NCI-H1092 (cell line): ENCODE measurements at regions not wholly inside any gene's neighbourhood (a gene's known extent, or its start where the extent isn't known, plus 50 kb on each side); places are given as distances from the start of the nearest gene placed in this dataset.
"Not testable (repeated sequence)": the region's sequence is repeated elsewhere in the genome, so short reads cannot be mapped to it uniquely, and the experiment has no call there.

Experiments
- DNase-seq: peaks from one replicate; lab custom pipeline; 2025; lab: John Stamatoyannopoulos, UW

DNA sequence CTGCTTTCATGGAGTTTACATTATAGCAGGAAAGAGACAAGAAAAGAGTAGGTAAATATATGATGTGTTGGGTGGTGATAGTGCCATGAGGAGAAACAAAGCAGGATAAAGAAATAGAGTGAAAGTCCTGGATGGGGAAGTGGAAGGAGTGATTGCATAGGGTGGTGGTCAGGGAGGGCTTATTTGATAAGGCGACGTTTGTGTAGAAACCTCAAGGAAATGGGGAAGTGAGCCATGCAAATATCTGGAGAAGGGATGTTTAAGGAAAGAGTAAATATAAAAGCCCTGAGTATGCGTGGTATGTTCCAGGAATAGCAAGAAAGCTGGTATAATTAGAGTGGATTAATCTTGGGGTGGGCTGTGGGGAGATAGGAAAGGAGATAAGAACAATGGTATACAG is 134.7 kb upstream of the SV2C start:
- DNase-seq = no peak

DNA sequence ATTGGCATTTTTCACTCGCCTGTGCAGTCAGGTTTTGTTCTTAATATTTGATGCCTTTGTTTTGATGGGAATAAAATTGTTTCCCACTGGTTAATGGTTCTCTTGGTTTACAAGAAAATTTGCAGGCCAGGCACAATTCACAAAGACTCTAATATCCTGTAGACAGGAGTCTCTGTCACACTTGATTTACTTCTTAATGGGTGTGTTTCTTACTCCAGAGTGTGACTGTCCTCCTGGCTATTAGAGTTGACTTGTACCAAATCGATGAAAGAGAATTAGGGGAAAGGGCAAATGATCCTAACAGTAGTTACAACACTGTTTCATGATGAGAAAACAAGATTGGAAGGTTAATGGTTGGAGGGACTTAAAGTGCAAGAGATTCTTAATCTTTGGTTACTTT is 142.8 kb upstream of the SV2C start:
- no peak for DNase-seq

DNA sequence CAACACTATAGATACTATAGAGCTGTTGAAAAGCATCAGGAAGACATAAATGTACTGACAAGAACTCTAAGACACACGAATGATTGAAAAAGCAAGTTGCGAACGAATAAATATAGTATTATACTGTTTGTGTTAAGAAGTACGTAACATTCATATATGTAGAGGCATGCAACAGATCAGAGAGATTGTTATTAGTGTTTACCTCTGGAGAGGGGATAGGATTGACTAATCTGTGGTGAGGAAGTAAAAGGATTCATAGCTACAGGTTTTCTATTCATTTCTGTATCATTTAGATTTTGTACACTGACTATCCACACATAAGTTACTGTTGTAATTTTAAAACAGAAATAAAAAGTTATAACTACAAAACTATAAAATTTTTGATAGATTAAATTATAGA is 147.6 kb upstream of the SV2C start:
- no peak for DNase-seq

DNA sequence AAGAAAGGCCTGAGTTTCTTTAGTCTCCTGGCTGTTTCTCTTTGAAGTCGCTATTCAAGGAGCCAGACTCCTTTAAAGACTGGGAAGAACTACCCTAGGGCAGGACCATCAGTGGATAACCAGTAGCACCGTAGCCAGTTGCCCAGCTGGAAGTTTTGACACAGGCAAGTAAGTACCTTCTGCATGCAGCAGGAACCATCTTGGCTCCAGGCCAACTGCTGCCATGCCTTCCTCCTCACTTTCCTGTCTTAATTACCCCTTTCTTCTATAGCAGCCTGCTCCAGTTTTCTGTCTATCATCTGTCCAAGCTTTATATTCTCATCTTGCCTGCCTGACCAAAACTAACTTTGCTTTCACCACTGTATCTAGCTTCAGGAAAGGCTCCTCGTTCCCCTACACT is 149.7 kb upstream of the SV2C start:
- DNase-seq = no peak

DNA sequence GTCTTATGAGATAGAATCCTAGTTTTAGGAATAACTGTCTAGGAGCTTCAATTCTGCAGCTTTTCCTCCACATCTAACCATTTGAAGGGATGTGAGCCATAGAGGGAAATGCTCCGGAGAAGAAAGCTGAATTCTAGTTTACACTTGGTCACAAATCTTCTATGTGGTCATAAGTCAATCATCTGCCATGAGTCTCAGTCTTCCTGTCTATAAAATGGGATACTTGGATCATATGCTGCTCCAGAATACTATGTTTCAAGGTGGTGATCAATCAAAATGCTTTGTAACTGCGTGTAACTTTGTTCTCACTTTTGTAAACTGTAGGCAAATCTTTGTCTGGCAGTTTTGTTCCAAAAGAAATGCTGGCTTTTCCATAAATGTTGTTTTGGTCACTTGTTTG is 152.0 kb upstream of the SV2C start:
- DNase-seq = no peak

DNA sequence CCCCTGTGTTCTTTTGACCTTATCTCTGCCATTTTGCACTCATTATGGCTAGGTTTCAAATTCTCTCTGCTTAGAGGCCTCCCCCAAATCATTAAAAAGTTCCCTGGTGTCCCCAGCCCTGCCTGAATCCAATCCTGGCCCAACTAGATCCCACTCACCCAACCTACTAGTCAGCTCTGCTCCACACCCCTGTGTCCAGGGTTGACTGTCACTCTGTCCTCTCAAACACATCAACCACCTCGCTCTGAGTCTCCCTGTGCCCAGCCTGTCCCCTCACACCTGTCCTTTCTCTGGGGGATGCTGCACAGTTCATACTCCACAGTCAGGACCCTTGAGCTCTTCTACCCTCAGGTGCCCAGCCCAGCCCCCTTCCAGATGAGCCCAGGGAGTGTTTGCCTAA is 154.2 kb upstream of the SV2C start:
- no peak for DNase-seq

DNA sequence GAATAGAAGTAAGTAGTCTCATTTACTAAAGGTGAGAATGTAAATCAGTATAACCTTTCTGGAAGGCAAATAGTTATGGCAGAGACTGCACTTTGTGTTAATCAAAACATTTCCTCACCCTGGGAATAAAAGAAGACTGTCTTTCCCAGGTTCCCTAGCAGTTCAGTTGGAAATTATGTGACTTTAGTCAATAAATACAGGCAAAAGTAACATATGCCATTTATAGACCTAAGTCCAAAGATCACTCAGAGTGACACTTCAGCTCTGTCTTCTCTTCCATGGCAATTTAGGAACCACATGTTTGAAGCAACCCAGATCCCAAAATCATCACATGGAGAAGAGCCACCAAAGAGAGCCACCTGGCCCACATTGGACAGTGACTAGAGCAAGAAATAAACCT is 160.7 kb upstream of the SV2C start:
- no peak for DNase-seq

DNA sequence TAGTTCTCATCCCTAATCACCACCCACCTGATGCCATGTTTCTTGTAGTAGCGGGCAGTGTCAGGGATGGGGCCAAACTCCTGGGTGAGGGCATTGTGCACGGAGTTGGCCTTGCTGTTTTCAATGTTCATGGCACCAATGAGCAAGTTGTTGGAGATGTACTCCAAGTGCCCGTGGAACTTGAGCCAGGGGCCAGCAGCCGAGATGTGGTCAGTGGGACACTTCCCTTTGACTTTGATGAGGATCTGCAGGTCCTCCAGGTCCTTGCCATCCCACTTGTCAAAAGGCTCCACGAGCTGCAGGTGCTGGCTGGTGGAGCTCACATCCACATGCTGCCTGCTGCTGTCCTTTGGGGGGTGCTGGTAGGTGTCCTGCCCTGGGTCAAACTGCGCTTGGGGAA is 162.2 kb upstream of the SV2C start:
- no peak for DNase-seq

DNA sequence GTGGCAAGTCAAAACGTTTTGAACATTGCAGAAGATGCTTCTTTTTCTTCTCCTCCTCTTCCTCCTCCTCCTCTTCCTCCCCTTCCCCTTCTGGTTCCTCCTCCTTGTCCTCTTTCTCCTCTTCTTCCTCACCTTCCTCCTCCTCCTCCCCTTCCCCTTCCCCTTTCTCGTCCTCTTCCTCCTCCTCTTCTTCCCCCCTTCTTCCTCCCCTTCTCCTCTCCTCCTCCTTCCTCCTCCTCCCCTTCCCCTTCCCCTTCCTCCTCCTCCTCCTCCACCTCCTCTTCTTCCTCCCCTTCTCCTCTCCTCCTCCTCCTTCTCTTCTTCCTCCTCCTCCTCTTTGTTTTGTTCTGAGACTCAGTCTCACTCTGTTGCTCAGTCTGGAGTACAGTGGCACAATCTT is 167.0 kb upstream of the SV2C start:
- DNase-seq = no peak

DNA sequence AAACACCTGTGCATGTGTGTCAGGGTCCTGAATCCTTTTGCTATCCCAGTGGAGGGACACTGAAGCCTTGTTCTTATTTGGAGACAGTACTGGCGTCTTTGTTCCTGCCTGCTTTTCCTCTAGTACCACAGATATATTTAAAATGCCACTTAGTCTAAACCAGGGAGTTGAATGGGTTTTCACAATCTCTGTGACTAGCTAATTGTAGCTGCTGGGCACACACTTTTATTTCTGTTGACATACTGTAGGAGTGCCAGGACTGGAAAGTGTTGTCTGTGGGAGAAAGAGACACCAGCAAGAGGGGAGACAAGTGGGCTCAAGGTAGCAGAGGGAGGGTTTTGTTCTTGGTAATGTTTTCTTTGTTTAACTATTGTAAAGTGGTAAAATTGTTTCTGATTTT is 174.0 kb upstream of the SV2C start:
- DNase-seq = no peak

DNA sequence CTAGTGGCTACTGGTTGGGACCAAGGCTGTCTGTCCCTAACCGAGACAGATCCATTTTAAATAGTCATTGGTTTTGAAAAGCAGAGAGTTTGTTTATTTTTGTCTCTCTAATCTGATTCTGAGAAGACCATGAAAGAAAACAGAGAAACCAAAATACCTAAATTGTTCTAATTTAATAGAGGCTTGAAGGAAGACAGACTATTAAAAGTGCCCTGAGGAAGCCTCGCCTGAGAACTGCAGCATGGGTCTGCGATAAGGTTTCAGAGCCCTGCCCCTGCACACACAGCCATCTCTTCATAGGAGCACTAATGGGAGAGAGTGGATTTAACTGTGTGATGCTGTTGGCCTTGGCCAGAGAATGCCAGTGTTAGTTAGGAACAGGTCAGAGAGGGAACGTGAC is 175.5 kb upstream of the SV2C start:
- no peak for DNase-seq

DNA sequence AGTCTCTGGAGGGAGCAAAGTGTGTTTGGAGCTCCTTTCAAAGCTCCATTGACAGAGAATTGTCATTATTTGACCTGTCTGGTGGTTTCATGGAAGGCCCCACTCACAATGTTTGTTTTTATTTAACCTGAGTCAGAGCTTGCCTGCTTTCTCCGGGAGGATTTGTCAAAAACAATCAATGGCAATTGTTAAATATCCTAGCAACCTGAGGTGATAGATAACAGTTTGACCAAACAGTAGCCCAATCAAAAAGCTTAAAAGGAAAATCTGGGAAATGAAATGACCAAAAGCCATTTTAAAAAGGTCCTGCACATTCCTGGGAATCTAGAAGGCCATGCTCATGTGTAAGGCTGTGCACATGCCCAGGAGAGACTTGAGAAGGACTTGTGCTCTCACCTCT is 177.2 kb upstream of the POC5 start:
- no peak for DNase-seq

DNA sequence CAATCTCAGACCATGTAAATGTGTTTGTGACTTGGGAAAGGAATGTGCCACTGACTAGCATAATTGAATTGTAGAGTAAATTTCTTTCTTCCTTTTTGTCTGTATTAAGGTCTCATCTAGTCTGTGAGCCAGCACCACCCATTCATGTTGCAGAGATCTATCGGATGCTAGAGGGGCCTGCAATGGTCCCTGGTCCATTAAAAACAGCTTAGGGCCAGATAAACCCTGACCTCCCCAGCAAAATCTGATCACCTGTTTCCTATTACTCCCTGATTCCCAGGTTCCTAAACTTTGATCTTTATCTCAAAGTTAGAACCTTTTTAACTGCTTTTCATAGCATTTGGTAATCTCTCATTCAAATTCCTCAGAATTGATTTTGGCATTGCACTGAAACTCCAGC is 174.5 kb upstream of the POC5 start:
- no peak for DNase-seq

DNA sequence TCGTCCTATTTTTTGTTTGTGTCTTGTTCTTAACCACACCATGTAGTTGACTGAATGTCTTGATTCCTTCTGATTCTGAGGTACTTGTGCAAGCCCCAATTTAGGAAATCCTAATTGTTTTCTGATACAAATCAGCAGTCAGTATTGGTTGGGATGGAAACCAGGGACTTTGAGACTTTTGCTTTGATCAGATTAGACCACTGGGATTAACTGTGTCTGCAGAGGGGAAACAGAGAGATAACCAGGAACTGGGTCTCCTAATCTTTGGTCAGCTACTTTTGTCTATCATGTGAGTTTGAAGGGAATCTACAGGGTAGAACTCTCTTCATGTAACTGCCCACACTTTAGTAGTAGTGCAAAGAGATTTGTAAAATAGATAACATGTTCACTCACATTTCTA is 173.8 kb upstream of the POC5 start:
- DNase-seq = no peak

DNA sequence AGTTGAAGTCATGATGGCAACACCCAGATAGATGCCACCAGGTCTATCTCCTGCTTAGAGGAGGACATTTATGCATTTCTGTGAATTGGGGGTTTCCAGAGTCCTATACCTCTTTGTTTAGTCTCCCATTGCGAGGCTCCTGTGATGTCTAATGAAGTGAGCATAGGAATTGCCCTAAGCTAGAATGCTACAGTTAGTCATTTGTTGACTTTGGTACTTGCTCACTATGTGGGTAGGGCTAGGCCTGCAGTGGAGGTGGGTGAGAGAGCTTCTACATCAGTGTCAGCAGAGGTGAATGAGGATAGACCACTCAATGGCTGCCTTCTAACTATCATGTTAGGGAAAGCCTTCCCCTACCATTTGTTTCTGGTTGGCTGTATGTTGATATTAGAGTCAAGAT is 173.3 kb upstream of the POC5 start:
- DNase-seq = no peak

DNA sequence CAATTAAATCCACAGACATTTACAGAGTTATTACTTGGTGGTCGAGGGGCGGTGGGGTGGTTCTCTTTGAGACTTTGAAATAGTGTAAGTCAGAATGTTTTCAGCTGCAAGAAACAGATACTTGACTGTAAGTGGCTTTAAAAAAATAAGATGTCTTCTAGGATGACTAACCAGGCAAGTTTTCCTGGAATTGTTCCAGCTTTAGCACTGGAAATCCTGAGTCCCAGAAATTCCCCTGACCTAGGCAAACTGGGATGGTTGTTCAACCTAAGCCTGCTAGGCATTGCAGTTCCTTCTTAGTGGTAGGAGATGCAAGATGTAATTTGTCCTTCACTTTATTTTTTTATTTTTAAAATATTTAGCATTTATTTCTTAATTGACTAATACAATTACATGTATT is 169.5 kb upstream of the POC5 start:
- DNase-seq = no peak

DNA sequence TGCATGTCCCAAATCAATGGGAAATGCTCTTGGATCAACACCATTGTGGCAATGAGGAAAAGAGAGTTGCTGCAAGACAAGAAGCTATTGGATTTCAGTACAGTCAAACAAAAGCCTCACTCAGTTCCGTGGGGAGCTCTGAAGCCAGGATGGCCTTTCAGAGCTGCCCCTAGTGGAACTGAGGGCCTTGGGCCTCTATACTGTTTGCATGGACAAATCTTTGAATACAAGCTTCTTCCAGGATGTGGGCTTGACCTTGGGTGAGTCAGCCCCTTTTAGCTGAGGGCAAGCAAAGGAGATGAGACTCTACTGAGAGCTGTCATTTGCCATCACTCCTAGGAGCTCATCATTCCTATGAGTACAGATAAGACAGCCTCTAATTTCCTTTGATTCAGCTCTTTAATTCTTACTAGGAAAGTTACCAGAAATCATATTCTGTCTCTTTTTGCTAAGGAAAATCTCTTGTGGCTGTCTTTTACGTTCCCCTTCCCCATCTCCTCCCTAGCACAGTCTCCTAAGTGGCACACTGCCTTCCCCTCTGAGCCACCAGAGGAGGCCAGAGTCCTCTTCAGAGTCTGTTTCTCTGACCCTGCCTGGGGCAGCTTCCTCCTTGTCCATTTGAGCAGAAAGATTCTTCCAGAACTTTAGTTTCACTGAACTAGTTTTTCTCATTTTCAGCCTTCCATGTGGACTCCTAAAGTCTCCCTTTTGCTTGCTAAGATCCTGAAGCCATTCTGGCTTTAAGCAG is 168.8 kb upstream of the POC5 start:
- no peak for DNase-seq

DNA sequence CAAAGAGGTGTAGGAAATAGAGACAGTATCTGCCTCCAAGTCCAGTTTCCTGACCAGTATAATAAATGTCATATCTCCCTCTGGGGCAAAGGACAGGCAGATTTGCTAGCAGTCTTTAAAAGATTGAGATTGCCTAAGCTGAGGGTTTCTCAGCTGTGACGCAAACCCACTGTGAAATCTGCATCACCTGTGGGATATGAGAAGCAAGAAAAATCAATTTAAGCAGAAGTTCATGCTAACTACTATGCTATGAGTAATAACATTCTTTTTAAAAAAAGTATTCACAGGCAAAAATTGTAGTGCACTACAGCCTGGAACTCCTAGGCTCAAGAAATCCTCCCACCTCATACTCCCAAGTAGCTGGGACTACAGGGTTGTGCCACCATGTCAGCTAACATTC is 168.1 kb upstream of the POC5 start:
- no peak for DNase-seq

DNA sequence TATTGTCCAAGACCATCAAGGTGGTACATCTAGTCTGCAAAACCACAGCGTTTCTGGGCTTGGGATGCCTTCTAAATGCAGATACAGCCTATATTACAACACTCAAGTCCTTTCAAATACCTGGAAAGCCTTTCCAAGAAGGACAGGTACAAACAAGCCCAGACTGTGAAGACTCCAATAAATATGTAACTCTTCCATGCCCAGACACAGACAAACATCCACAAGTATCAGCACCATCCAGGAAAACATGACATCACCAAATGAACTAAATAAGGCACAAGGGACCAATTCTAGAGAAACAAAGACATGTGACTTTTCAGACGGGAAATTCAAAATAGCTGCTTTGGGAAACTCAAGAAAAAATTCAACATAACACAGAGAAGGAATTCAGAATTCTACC is 152.7 kb upstream of the POC5 start:
- DNase-seq = no peak

DNA sequence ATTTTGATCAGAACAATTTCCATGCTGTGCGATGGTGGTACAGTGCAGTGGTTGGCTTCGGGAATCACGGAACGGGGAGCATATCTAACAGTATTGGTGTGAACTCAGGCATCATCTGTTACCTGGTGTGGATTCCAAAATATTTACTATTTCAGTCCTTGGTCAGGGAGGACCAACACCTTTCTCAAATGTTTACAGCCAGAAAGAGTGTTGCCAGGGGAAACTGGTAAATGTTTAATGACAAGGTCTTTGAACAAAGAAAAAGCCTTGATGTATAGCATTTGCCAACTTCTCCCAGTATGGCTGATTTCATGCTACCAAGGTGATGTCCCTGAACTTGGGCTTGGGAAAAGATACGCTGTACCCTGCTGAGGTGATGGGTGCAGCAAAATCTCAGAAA is 145.6 kb upstream of the POC5 start:
- no peak for DNase-seq

DNA sequence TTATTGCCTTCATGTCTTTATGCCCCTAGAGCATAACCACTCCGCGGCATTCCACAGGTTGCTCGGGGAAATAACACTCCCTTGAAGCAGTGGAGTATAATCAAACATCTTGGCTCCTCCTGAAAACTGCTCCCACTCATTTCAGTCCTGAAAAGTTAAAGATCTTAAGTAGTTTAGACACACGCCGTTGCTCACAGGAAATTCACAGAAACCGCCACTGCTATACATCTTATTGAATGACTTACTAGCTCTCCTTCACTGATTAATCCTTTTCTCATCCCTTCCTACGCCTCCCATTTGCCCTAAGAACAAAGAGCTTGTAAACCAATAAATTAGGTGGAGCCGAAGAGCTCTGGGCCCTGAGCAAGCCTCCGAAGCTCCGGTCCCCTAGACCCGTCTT is 142.4 kb upstream of the POC5 start:
- DNase-seq = not testable (repeated sequence)

DNA sequence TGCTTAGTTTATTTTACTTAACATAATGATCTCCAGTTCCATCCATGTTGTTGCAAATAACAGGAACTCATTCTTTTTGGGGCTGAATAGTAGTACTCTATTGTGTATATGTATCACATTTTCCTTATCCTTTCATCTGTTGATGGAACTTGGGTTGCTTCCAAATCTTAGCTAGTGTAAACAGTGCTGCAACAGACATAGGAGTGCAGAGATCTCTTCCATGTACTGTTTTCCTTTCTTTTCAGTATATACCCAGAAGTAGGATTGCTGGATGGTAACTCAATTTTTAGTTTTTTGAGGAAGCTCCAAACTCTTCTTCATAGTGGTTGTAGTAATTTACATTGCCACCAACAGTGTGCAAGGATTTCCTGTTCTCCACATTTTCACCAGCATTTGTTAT is 138.8 kb upstream of the POC5 start:
- DNase-seq = no peak

DNA sequence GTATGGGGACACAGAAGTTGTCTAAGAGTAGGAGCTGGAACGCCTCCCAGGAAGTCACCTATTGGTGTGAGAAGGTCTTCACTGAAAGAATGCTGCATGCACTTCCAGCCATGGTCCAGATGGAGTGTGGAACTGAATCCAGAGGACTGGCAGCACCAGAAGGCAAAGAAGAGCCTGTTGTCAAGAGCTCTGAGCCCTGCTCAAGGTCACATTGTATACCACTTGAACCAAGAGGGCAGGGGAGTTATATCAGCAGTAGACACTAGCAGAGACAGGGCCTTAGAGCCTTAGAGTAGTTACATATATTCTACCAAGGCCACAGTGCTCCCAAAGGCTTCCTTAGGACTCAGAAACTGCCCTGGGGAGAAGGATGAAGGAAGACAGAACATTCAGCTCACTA is 130.8 kb upstream of the POC5 start:
- DNase-seq = no peak

DNA sequence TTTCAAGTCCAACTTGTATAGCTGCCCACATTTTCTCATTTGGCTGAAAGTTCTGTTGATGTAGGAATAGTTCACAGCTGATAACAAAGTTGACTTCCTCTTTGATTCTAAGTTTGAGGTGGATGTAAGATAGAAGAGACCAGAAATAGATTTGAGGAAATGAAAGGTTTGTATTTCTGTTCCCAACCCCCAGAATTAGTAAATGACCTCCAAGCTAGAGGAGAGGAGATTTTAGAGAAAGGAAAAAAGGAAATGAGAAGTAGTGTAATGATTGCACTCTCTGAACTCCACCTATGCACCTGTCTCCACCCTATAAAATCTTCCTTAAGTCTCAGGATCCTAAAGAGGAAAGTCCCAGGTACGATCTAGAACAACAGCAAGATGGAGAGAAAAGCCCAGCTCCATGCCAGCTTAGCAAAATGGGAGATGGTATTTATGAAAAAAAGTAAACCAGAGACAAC is 130.4 kb upstream of the POC5 start:
- DNase-seq = no peak

DNA sequence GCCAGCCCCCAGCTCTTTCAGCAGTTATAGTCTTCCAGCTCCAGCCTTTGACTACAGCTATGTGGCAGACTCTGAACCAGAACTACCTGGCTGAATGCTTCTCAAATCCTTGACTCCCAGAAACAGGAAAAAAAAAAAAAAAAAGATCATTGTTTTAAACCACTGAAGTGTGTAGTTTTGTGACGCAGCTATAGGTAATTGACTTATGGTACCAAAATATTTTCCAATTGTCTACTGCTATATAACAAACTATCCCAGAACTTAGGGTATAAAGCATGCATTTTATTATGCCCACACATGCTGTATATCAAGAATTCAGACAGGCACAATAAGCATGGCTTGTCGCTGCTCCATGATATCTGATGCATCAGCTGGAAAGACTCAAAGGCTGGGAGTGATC is 127.1 kb upstream of the POC5 start:
- no peak for DNase-seq
